Uterus (tissue), 3 donors: ENCODE measurements at regions not wholly inside any gene's neighbourhood (a gene's known extent, or its start where the extent isn't known, plus 50 kb on each side); places are given as distances from the start of the nearest gene placed in this dataset.

ENCODE experiments used
- DNase-seq, 2 donors: peaks; one replicate each; pipeline ENCODE4 v3.0.0-alpha.2; 2019 to 2020
- H3K27ac ChIP-seq, 2 donors: fragments of 200-600 bp; sonication (generic); 1 replicate in 1 of 2; 2 replicates in 1 of 2; pipeline ENCODE4 v1.5.1; 2016 to 2018
- H3K27me3 ChIP-seq, 2 donors: fragments of 200-600 bp; sonication (generic); one replicate each; pipeline ENCODE4 v1.5.1; 2018 to 2019; ENCODE audit warnings: control low read depth in 1 of 2
- H3K36me3 ChIP-seq, 2 donors: fragments of 200-600 bp; sonication (generic); one replicate each; pipeline ENCODE4 v1.5.1; 2019; ENCODE audit warnings: control low read depth in 1 of 2
- H3K4me1 ChIP-seq, 2 donors: fragments of 200-600 bp; sonication (generic); one replicate each; pipeline ENCODE4 v1.5.1; 2018 to 2019; ENCODE audit warnings: control low read depth in 1 of 2
- H3K4me3 ChIP-seq, 2 donors: fragments of 200-600 bp; sonication (generic); 1 replicate in 1 of 2; 2 replicates in 1 of 2; pipeline ENCODE4 v1.5.1; 2018 to 2019; ENCODE audit warnings: mild to moderate bottlenecking in 1 of 2
- H3K9me3 ChIP-seq, 2 donors: fragments of 200-600 bp; sonication (generic); one replicate each; pipeline ENCODE4 v1.5.1; 2019; ENCODE audit warnings: control low read depth in 1 of 2
- POLR2A ChIP-seq, 2 donors: fragments of 450-650 bp; IDR thresholded peaks; one replicate each; pipeline ENCODE4 v1.6.1; 2016; ENCODE audit warnings: antibody characterized with exemption in 2 of 2, mild to moderate bottlenecking in 1 of 2, moderate library complexity in 1 of 2
- intact Hi-C: fragments of 100-400 bp; cut with DNase I; formaldehyde crosslinking; loops from one replicate; pipeline ENCODE4 v1.15.1; 2023; ENCODE audit warnings: low total_unique reads
- TF ChIP-seq, protein P1 (sequence below), 4 experiments: fragments of 200-600 bp in 2 of 4; fragments of 450-650 bp in 2 of 4; sonication (generic) in 2 of 4; IDR thresholded peaks; one replicate each; pipeline ENCODE4 v1.5.1; 2016 to 2019; ENCODE audit warnings: antibody characterized with exemption in 4 of 4, mild to moderate bottlenecking in 2 of 4, moderate library complexity in 1 of 4
- donor health status: DM: yes; HTN: yes; CAD: no.

DNA sequence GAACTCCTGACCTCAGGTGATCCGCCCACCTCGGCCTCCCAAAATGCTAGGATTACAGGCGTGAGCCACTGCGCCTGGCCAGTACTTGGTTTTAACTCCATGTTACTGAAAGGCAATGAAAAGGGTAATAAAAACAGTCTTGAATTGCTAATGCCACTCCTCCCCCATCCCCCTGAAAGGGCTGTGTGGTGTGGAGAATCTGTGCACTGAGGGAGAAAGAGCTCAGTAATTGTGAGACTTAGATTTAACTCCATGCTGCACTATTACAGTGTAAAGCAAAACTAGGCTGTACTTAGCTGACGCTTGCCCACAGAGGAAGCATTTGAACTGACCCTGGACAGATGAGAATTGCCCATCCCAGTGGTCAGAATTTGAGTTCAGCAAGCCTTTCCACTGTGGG is 1662.4 kb upstream of the ACO1 start:
- Histone ChIP-seq H3K27ac (no peak overlapping the region), H3K9me3 (no peaks in the 10 kb centered on the region), H3K4me1 (no peaks in the 10 kb centered on the region), H3K4me3 (no peak overlapping the region), H3K27me3 (no peaks in the 10 kb centered on the region), H3K36me3 (no peaks in the 10 kb centered on the region)
- no peak for TF ChIP-seq POLR2A (IDR thresholded peaks at IDR 0.05)
- TF ChIP-seq, protein P1, sequence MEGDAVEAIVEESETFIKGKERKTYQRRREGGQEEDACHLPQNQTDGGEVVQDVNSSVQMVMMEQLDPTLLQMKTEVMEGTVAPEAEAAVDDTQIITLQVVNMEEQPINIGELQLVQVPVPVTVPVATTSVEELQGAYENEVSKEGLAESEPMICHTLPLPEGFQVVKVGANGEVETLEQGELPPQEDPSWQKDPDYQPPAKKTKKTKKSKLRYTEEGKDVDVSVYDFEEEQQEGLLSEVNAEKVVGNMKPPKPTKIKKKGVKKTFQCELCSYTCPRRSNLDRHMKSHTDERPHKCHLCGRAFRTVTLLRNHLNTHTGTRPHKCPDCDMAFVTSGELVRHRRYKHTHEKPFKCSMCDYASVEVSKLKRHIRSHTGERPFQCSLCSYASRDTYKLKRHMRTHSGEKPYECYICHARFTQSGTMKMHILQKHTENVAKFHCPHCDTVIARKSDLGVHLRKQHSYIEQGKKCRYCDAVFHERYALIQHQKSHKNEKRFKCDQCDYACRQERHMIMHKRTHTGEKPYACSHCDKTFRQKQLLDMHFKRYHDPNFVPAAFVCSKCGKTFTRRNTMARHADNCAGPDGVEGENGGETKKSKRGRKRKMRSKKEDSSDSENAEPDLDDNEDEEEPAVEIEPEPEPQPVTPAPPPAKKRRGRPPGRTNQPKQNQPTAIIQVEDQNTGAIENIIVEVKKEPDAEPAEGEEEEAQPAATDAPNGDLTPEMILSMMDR (IDR thresholded peaks at IDR 0.05): no peak
- intact Hi-C loops: no loop called here
- DNase-seq: no peak

DNA sequence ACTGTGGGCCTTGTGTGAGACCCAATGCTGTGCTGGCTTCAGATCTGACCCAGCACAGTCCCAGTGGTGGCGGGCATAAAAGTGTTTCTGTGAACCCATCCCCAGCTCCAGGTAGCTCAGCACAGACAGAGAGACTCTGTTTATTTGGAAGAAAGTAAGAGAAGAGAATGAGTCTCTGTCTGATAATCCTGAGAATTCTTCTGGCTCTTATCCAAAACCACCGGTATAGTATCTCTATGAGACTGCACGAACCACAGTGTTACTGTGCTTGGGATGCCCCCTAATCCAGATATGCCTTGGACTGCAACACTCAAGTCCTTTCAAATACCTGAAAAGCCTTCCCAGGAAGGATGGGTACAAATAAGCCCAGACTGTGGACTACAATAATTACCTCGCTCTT is 1660.8 kb upstream of the ACO1 start:
- no peak overlapping the region for H3K27ac ChIP-seq
- H3K36me3 ChIP-seq: no peaks in the 10 kb centered on the region
- DNase-seq: no peak
- no peaks in the 10 kb centered on the region for H3K9me3 ChIP-seq
- TF ChIP-seq POLR2A (IDR thresholded peaks at IDR 0.05): no peak
- TF ChIP-seq, protein P1 (IDR thresholded peaks at IDR 0.05): no peak
- H3K4me1 ChIP-seq: no peaks in the 10 kb centered on the region
- no peaks in the 10 kb centered on the region for H3K27me3 ChIP-seq
- intact Hi-C loops: no loop called here
- H3K4me3 ChIP-seq: no peak overlapping the region

DNA sequence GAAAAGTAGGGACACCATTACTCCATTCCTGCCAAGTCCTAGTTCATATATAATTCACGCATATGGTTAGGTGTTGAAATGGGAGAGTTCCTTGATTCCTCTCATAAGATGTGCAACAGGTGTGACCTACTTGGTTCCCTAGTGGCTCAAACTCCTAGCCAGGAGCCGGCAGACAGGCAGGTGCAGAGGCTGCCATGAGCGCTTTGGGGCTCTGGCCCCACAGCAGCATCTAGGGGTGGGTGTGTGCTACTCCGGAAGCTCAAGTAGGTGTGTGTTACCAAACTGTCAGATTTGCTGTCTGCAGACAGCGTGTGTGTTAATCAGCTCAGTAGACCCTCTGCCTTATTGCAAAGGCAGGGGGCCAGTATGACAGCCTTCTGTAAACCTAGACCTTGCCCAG is 1652.4 kb upstream of the ACO1 start:
- no peak overlapping the region for H3K4me3 ChIP-seq
- no peak for DNase-seq
- no peaks in the 10 kb centered on the region for H3K4me1 ChIP-seq
- H3K27ac ChIP-seq: no peak overlapping the region
- intact Hi-C loops: no loop called here
- no peaks in the 10 kb centered on the region for H3K27me3 ChIP-seq
- TF ChIP-seq, protein P1 (IDR thresholded peaks at IDR 0.05): no peak
- TF ChIP-seq POLR2A (IDR thresholded peaks at IDR 0.05): no peak
- H3K9me3 ChIP-seq: no peaks in the 10 kb centered on the region
- no peaks in the 10 kb centered on the region for H3K36me3 ChIP-seq

DNA sequence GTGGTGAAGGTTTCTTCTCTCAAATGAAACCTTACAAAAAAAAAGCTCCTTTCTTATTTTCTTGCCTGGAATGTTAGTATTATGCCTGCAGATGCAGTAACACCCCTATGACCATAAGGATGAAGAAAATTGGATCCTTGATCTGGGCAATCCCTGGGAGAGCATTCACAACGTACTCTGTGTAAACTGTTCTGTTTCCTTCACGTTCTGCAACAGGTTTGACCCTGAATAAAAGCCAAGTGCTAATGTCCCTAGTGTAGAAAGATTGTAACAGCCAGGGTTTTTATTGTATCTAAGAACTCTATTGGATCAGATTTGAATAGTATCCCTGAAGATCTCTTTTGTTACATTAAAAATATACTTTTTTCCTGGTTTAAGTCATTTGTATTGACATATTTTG is 1639.6 kb upstream of the ACO1 start:
- H3K27ac ChIP-seq: no peak overlapping the region
- H3K27me3 ChIP-seq: no peaks in the 10 kb centered on the region
- no peaks in the 10 kb centered on the region for H3K9me3 ChIP-seq
- no peaks in the 10 kb centered on the region for H3K4me1 ChIP-seq
- H3K4me3 ChIP-seq: no peak overlapping the region
- no peak for TF ChIP-seq POLR2A (IDR thresholded peaks at IDR 0.05)
- TF ChIP-seq, protein P1 (IDR thresholded peaks at IDR 0.05): no peak
- no peak for DNase-seq
- intact Hi-C loops: no loop called here
- no peaks in the 10 kb centered on the region for H3K36me3 ChIP-seq

DNA sequence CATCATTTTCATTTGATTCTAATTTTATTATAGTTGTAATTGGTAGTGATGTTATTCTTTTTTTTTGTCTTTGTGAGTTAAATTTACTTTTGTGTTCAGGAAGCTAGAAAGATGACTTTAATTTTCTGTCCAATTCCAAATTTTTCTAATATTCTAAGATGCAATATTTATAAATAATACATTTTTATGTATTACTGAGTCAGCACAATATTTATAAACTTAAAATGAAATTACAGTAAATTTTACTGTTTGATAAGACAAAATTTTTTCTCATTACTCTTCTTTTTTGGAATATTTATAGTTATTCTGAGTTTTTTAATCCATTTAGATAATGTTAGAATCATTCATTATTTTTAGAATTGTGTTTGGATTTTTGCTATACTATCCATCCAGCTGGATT is 1637.9 kb upstream of the ACO1 start:
- Histone ChIP-seq H3K27me3 (no peaks in the 10 kb centered on the region), H3K9me3 (no peaks in the 10 kb centered on the region), H3K4me3 (no peak overlapping the region), H3K4me1 (no peaks in the 10 kb centered on the region), H3K36me3 (no peaks in the 10 kb centered on the region), H3K27ac (no peak overlapping the region)
- intact Hi-C loops: no loop called here
- TF ChIP-seq, protein P1 (IDR thresholded peaks at IDR 0.05): no peak
- TF ChIP-seq POLR2A (IDR thresholded peaks at IDR 0.05): no peak
- DNase-seq: no peak
